GM12878 (cell line): ENCODE measurements at regions not wholly inside any gene's neighbourhood (a gene's known extent, or its start where the extent isn't known, plus 50 kb on each side); places are given as distances from the start of the nearest gene placed in this dataset.
"Not testable (repeated sequence)": the region's sequence is repeated elsewhere in the genome, so short reads cannot be mapped to it uniquely, and the experiment has no call there.

Experiments used
- ATAC-seq: fragments of 200-7000 bp; cut with Tn5 transposase; 3 replicates; pipeline ENCODE4 v1.9.1; 2020; ENCODE audit warnings: mild to moderate bottlenecking, moderate library complexity
- BruUV-seq: library from RNA; stranded (reverse); fragments of 400-500 nt; replicated peaks from 2 replicates; lab custom pipeline; 2021; lab: Mats Ljungman, UMichigan
- CTCF ChIA-PET: fragments of 300-600 bp; sonication (Branson Sonifier 250); formaldehyde crosslinking; extraction: SDS; loops from one replicate; lab custom pipeline; 2021; ENCODE audit warnings: inconsistent platforms; lab: Yijun Ruan, JAX
- POLR2A ChIA-PET: fragments of 350-600 bp; formaldehyde crosslinking; extraction: SDS; loops from one replicate; lab custom pipeline; 2021; ENCODE audit warnings: inconsistent platforms; lab: Charles Lee
- RAD21 ChIA-PET: fragments of 300-600 bp; sonication (Branson Sonifier 250); formaldehyde crosslinking; loops from one replicate; lab custom pipeline; 2023; ENCODE audit warnings: antibody characterized with exemption; ENCODE audit not compliant: unreplicated experiment; lab: Charles Lee
- SMC1A ChIA-PET: fragments of 300-600 bp; sonication (Branson Sonifier 250); formaldehyde crosslinking; loops from one replicate; lab custom pipeline; 2023; ENCODE audit not compliant: unreplicated experiment, uncharacterized antibody; lab: Charles Lee
- DNase-seq: peaks from one replicate; pipeline ENCODE4 v3.0.0-alpha.2; 2011; ENCODE audit warnings: low read depth, low spot score
- FAIRE-seq: peaks from 3 replicates; lab custom pipeline; 2011; peaks lifted over from hg19 to GRCh38; lab: Jason Lieb, UNC
- H2AFZ ChIP-seq: 2 replicates; pipeline ENCODE4 v1.6.0; 2011; ENCODE audit warnings: low read depth, low read length, control low read depth; ENCODE audit not compliant: control insufficient read depth
- H3K27ac ChIP-seq: 2 replicates; pipeline ENCODE4 v1.5.1; 2011; ENCODE audit warnings: control low read depth; ENCODE audit not compliant: control insufficient read depth, insufficient read depth
- H3K27me3 ChIP-seq, 2 experiments: replicated peaks in 1 of 2; 2 replicates each; pipeline versions ENCODE4 v1.6.0 to v1.6.1; 2011; ENCODE audit warnings: low read length in 1 of 2; ENCODE audit not compliant: control insufficient read depth in 2 of 2, insufficient read depth in 2 of 2
- H3K36me3 ChIP-seq, 2 experiments: 2 replicates each; pipeline ENCODE4 v1.5.1; 2011; ENCODE audit warnings: low read length in 1 of 2; ENCODE audit not compliant: control insufficient read depth in 2 of 2, insufficient read depth in 2 of 2
- H3K4me1 ChIP-seq: 2 replicates; pipeline ENCODE4 v1.6.1; 2011; ENCODE audit warnings: mild to moderate bottlenecking, low read length, moderate library complexity, mixed read lengths; ENCODE audit not compliant: control insufficient read depth, insufficient read depth
- H3K4me2 ChIP-seq: 2 replicates; pipeline ENCODE4 v1.6.0; 2011; ENCODE audit warnings: control low read depth; ENCODE audit not compliant: control insufficient read depth, insufficient read depth
- H3K4me3 ChIP-seq: fragments of 200-600 bp; sonication (generic); 2 replicates; pipeline ENCODE4 v1.5.1; 2016
- H3K79me2 ChIP-seq: 2 replicates; pipeline ENCODE4 v1.6.0; 2011; ENCODE audit warnings: low read length; ENCODE audit not compliant: control insufficient read depth, insufficient read depth
- H3K9ac ChIP-seq: 2 replicates; pipeline ENCODE4 v1.8.0; 2011; ENCODE audit warnings: low read length, control low read depth, mixed read lengths; ENCODE audit not compliant: control insufficient read depth, insufficient read depth
- H3K9me3 ChIP-seq: replicated peaks from 3 replicates; pipeline ENCODE4 v1.5.1; 2011; ENCODE audit warnings: mild to moderate bottlenecking, low read length; ENCODE audit not compliant: control insufficient read depth, insufficient read depth
- H4K20me1 ChIP-seq: 2 replicates; pipeline ENCODE4 v1.6.0; 2011; ENCODE audit not compliant: control insufficient read depth, insufficient read depth
- PML ChIP-seq: IDR thresholded peaks from 2 replicates; pipeline ENCODE4 v1.6.1; 2012; ENCODE audit warnings: low read length, inconsistent platforms
- WGBS: methylation state at CpG from one replicate; pipeline ENCODE4 v1.1.6; 2016; ENCODE audit warnings: low lambda C conversion rate; ENCODE audit not compliant: insufficient replicate concordance, insufficient coverage; ENCODE audit errors: missing lambda C conversion rate; 5-methylcytosine and 5-hydroxymethylcytosine counted together
- in situ Hi-C: fragments of 300-500 bp; cut with MboI; formaldehyde crosslinking; loops from 9 replicates; pipeline ENCODE4 v1.14.3; 2018; ENCODE audit warnings: mixed read lengths
- intact Hi-C: fragments of 100-400 bp; cut with micrococcal nuclease; formaldehyde crosslinking; loops from one replicate; pipeline ENCODE4 v1.14.2; 2022; ENCODE audit not compliant: unreplicated experiment
- TF ChIP-seq, protein P1 (sequence below): fragments of 450-650 bp; formaldehyde crosslinking; IDR thresholded peaks from 2 replicates; pipeline ENCODE4 v1.4.0; 2022; ENCODE audit warnings: mild to moderate bottlenecking, moderate library complexity

DNA sequence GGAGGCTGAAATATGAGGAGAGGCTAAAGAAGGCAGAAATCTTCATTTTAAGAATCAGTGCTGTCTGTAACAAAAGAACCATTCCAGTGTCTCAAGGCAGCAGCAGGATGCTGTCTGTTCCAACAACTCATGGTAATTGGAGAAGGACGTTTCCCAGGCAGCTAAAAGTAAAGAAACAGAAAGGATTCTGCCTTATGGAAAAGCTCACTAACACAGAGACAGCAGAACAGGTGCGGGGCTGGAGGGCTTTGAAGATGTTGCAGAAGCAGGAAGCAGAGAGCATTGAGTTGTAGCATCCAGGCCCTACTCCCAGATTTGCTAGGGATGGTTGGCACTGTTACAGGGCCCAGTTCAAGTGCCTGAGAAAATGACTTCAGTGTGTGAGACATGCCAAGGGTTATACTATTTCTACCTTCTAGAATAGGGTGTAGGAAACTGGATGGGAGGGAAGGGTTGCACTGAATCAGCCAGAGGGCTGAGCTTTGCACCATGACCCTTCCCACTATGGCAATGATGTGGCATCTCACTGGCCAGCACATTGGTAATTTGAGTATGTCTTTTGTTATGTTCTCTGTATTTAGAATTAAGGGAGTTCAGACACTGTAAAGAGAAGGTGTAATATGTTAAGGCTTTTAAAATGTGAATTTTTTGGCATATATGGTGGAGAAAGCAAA is 160.0 kb upstream of the FBXO33 start:
- ATAC-seq (no peak), FAIRE-seq (no peak), DNase-seq (no peak)
- CTCF ChIA-PET, result interaction anchor here (1.1 to 1.3 kb wide), 2 partner anchors 10 to 366 kb away, joined by 3 read pairs; no protein-coding TSS in a partner anchor
- Histone ChIP-seq H3K9me3 (no peaks in the 10 kb centered on the region), H3K4me3 (no peak overlapping the region), H3K9ac (no peak overlapping the region), H3K79me2 (no peaks in the 10 kb centered on the region), H2AFZ (no peak overlapping the region), H3K4me2 (no peak overlapping the region), H3K36me3 (no peaks in the 10 kb centered on the region), H3K27me3 (no peaks in the 10 kb centered on the region), H4K20me1 (no peaks in the 10 kb centered on the region), H3K27ac (no peak overlapping the region), H3K4me1 (no peaks in the 10 kb centered on the region)
- in situ Hi-C loops (no loop called here), intact Hi-C loops (no loop called here)
- no TSS peak for BruUV-seq
- RAD21 ChIA-PET, result no interaction called here
- TF ChIP-seq, protein P1, sequence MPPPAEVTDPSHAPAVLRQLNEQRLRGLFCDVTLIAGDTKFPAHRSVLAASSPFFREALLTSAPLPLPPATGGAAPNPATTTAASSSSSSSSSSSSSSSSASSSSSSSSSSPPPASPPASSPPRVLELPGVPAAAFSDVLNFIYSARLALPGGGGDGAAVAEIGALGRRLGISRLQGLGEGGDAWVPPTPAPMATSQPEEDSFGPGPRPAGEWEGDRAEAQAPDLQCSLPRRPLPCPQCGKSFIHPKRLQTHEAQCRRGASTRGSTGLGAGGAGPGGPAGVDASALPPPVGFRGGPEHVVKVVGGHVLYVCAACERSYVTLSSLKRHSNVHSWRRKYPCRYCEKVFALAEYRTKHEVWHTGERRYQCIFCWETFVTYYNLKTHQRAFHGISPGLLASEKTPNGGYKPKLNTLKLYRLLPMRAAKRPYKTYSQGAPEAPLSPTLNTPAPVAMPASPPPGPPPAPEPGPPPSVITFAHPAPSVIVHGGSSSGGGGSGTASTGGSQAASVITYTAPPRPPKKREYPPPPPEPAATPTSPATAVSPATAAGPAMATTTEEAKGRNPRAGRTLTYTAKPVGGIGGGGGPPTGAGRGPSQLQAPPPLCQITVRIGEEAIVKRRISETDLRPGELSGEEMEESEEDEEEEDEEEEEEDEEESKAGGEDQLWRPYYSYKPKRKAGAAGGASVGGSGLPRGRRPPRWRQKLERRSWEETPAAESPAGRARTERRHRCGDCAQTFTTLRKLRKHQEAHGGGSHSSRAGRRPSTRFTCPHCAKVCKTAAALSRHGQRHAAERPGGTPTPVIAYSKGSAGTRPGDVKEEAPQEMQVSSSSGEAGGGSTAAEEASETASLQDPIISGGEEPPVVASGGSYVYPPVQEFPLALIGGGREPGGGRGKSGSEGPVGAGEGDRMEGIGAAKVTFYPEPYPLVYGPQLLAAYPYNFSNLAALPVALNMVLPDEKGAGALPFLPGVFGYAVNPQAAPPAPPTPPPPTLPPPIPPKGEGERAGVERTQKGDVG (CRISPR knock-in tag), result no peak
- TF ChIP-seq PML, result no peak
- SMC1A ChIA-PET, result interaction anchor here (1.8 kb wide), 1 partner anchor 10 kb away, joined by 10 read pairs; no protein-coding TSS in a partner anchor
- POLR2A ChIA-PET, result no interaction called here
- 0% methylated on average over 2 of the region's 2 CpGs for WGBS

DNA sequence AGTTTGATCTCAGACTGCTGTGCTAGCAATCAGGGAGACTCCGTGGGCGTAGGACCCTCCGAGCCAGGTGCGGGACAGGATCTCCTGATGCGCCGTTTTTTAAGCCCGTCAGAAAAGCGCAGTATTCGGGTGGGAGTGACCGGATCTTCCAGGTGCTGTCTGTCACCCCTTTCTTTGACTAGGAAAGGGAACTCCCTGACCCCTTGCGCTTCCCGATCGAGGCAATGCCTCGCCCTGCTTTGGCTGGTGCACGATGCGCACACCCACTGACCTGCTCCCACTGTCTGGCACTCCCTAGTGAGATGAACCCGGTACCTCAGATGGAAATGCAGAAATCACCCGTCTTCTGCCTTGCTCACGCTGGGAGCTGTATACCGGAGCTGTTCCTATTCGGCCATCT is 157.6 kb upstream of the FBXO33 start:
- intact Hi-C loops, result loop anchor here (10.0 kb wide), 1 partner anchor 175 kb away; no protein-coding TSS in a partner anchor
- H3K79me2 ChIP-seq, H3K4me3 ChIP-seq, ATAC-seq, H3K27me3 ChIP-seq, H3K9ac ChIP-seq, H3K4me2 ChIP-seq, BruUV-seq, SMC1A ChIA-PET, POLR2A ChIA-PET, H3K27ac ChIP-seq, CTCF ChIA-PET, H3K36me3 ChIP-seq, H2AFZ ChIP-seq, H4K20me1 ChIP-seq, H3K9me3 ChIP-seq, DNase-seq, RAD21 ChIA-PET, in situ Hi-C loops, H3K4me1 ChIP-seq, FAIRE-seq: not testable (repeated sequence)
- WGBS, result 65% methylated on average over 19 of the region's 21 CpGs
